Spleen (tissue), 7 donors: ENCODE measurements at regions not wholly inside any gene's neighbourhood (a gene's known extent, or its start where the extent isn't known, plus 50 kb on each side); places are given as distances from the start of the nearest gene placed in this dataset.

ENCODE experiments used
- POLR2A ChIP-seq, 3 donors: fragments of 450-650 bp; IDR thresholded peaks; one replicate each; pipeline ENCODE4 v1.5.1; 2017; ENCODE audit warnings: antibody characterized with exemption in 3 of 3, mild to moderate bottlenecking in 1 of 3
- POLR2AphosphoS5 ChIP-seq, 3 donors: sonication (generic); formaldehyde crosslinking; IDR thresholded peaks; one replicate each; pipeline ENCODE4 v1.5.1; 2017; ENCODE audit warnings: antibody characterized with exemption in 3 of 3
- TF ChIP-seq, protein P1 (sequence below), 11 experiments: fragments of 200-600 bp in 7 of 11; fragments of 450-650 bp in 4 of 11; sonication (generic) in 4 of 11; IDR thresholded peaks in 8 of 11; conservative IDR thresholded peaks in 3 of 11; 1 replicate in 7 of 11; 2 replicates in 4 of 11; pipeline versions ENCODE4 v1.4.0 to v1.8.0; 2016 to 2021; ENCODE audit warnings: antibody characterized with exemption in 11 of 11, inconsistent platforms in 4 of 11, mild to moderate bottlenecking in 1 of 11
- donor health status: DM: no; HTN: no; CAD: no; lungs with moderate emphysema.
- donor health status: DM: no; HTN: no; CAD: no.
- donor health status: DM: no; HTN: no; CAD: no.

DNA sequence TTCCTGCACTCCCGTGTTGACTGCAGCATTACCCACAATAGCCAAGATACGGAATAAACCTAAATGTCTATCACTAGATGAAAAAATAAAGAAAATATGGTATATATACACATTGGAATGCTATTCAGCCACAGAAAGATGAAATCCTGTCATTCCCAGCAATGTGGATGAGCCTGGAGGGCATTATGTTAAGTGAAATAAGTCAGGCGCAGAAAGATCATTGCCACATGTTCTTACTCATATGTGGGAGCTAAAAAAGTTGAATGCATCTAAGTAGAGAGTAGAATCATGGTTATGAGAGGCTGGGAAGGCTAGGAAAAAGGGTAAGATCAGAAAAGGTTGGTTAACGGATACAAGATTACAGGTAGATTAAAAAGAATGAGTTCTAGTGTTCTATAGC lies 219.1 kb upstream of the MKI67 start:
- TF ChIP-seq, protein P1, sequence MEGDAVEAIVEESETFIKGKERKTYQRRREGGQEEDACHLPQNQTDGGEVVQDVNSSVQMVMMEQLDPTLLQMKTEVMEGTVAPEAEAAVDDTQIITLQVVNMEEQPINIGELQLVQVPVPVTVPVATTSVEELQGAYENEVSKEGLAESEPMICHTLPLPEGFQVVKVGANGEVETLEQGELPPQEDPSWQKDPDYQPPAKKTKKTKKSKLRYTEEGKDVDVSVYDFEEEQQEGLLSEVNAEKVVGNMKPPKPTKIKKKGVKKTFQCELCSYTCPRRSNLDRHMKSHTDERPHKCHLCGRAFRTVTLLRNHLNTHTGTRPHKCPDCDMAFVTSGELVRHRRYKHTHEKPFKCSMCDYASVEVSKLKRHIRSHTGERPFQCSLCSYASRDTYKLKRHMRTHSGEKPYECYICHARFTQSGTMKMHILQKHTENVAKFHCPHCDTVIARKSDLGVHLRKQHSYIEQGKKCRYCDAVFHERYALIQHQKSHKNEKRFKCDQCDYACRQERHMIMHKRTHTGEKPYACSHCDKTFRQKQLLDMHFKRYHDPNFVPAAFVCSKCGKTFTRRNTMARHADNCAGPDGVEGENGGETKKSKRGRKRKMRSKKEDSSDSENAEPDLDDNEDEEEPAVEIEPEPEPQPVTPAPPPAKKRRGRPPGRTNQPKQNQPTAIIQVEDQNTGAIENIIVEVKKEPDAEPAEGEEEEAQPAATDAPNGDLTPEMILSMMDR (IDR thresholded peaks at IDR 0.05 in 8 of 11, conservative IDR thresholded peaks at IDR 0.05 in 3 of 11), result no peak
- TF ChIP-seq POLR2AphosphoS5 (IDR thresholded peaks at IDR 0.05) (no peak), POLR2A (IDR thresholded peaks at IDR 0.05) (no peak)
